Uterus (tissue), 3 donors: ENCODE measurements at regions not wholly inside any gene's neighbourhood (a gene's known extent, or its start where the extent isn't known, plus 50 kb on each side); places are given as distances from the start of the nearest gene placed in this dataset.

Experiments used
- DNase-seq, 2 donors: peaks; one replicate each; pipeline ENCODE4 v3.0.0-alpha.2; 2019 to 2020
- H3K27ac ChIP-seq, 2 donors: fragments of 200-600 bp; sonication (generic); 1 replicate in 1 of 2; 2 replicates in 1 of 2; pipeline ENCODE4 v1.5.1; 2016 to 2018
- H3K27me3 ChIP-seq, 2 donors: fragments of 200-600 bp; sonication (generic); one replicate each; pipeline ENCODE4 v1.5.1; 2018 to 2019; ENCODE audit warnings: control low read depth in 1 of 2
- H3K36me3 ChIP-seq, 2 donors: fragments of 200-600 bp; sonication (generic); one replicate each; pipeline ENCODE4 v1.5.1; 2019; ENCODE audit warnings: control low read depth in 1 of 2
- H3K4me1 ChIP-seq, 2 donors: fragments of 200-600 bp; sonication (generic); one replicate each; pipeline ENCODE4 v1.5.1; 2018 to 2019; ENCODE audit warnings: control low read depth in 1 of 2
- H3K4me3 ChIP-seq, 2 donors: fragments of 200-600 bp; sonication (generic); 1 replicate in 1 of 2; 2 replicates in 1 of 2; pipeline ENCODE4 v1.5.1; 2018 to 2019; ENCODE audit warnings: mild to moderate bottlenecking in 1 of 2
- H3K9me3 ChIP-seq, 2 donors: fragments of 200-600 bp; sonication (generic); one replicate each; pipeline ENCODE4 v1.5.1; 2019; ENCODE audit warnings: control low read depth in 1 of 2
- CTCF ChIP-seq, 4 experiments: fragments of 200-600 bp in 2 of 4; fragments of 450-650 bp in 2 of 4; sonication (generic) in 2 of 4; IDR thresholded peaks; one replicate each; pipeline ENCODE4 v1.5.1; 2016 to 2019; ENCODE audit warnings: antibody characterized with exemption in 4 of 4, mild to moderate bottlenecking in 2 of 4, moderate library complexity in 1 of 4
- POLR2A ChIP-seq, 2 donors: fragments of 450-650 bp; IDR thresholded peaks; one replicate each; pipeline ENCODE4 v1.6.1; 2016; ENCODE audit warnings: antibody characterized with exemption in 2 of 2, mild to moderate bottlenecking in 1 of 2, moderate library complexity in 1 of 2
- intact Hi-C: fragments of 100-400 bp; cut with DNase I; formaldehyde crosslinking; loops from one replicate; pipeline ENCODE4 v1.15.1; 2023; ENCODE audit warnings: low total_unique reads
- donor health status: DM: yes; HTN: yes; CAD: no.

GRCh38 chr6:48833916-48834315, 629.1 kb downstream of the MMUT start:
- no peak for DNase-seq
- H3K27ac ChIP-seq, result no peak overlapping the region
- intact Hi-C loops, result no loop called here
- no peak overlapping the region for H3K4me3 ChIP-seq
- no peaks in the 10 kb centered on the region for H3K9me3 ChIP-seq
- no peaks in the 10 kb centered on the region for H3K4me1 ChIP-seq
- H3K27me3 ChIP-seq, result no peaks in the 10 kb centered on the region
- no peaks in the 10 kb centered on the region for H3K36me3 ChIP-seq
- TF ChIP-seq POLR2A (IDR thresholded peaks at IDR 0.05) (no peak), CTCF (IDR thresholded peaks at IDR 0.05) (no peak)

GRCh38 chr6:48826901-48827701, 636.0 kb downstream of the MMUT start:
- no peak for TF ChIP-seq POLR2A (IDR thresholded peaks at IDR 0.05)
- no peak for TF ChIP-seq CTCF (IDR thresholded peaks at IDR 0.05)
- H3K27me3 ChIP-seq, result no peaks in the 10 kb centered on the region
- no peaks in the 10 kb centered on the region for H3K36me3 ChIP-seq
- DNase-seq, result no peak
- H3K9me3 ChIP-seq, result no peaks in the 10 kb centered on the region
- intact Hi-C loops, result no loop called here
- no peaks in the 10 kb centered on the region for H3K4me1 ChIP-seq
- peak overlapping the region in 1 of 2 donors; percentile 34 for H3K27ac ChIP-seq
- no peak overlapping the region for H3K4me3 ChIP-seq

- Histone ChIP-seq H3K36me3 (no peaks in the 10 kb centered on the region), H3K9me3 (no peaks in the 10 kb centered on the region), H3K27me3 (no peaks in the 10 kb centered on the region), H3K4me3 (no peak overlapping the region), H3K27ac (no peak overlapping the region), H3K4me1 (no peaks in the 10 kb centered on the region)
- TF ChIP-seq POLR2A (IDR thresholded peaks at IDR 0.05) (no peak), CTCF (IDR thresholded peaks at IDR 0.05) (no peak)
- DNase-seq, result no peak
- intact Hi-C loops, result no loop called here
Measured at GRCh38 chr6:48826152-48826515, 636.9 kb downstream of the MMUT start.

- no peak for TF ChIP-seq POLR2A (IDR thresholded peaks at IDR 0.05)
- TF ChIP-seq CTCF (IDR thresholded peaks at IDR 0.05), result no peak
- Histone ChIP-seq H3K27me3 (no peaks in the 10 kb centered on the region), H3K9me3 (no peaks in the 10 kb centered on the region), H3K27ac (no peak overlapping the region), H3K4me3 (no peak overlapping the region), H3K36me3 (no peaks in the 10 kb centered on the region), H3K4me1 (no peaks in the 10 kb centered on the region)
- no peak for DNase-seq
- intact Hi-C loops, result no loop called here
Measured at GRCh38 chr6:48825501-48826151, 637.4 kb downstream of the MMUT start.

- no peaks in the 10 kb centered on the region for H3K9me3 ChIP-seq
- H3K4me1 ChIP-seq, result no peaks in the 10 kb centered on the region
- no peak overlapping the region for H3K27ac ChIP-seq
- no peak overlapping the region for H3K4me3 ChIP-seq
- TF ChIP-seq POLR2A (IDR thresholded peaks at IDR 0.05) (no peak), CTCF (IDR thresholded peaks at IDR 0.05) (no peak)
- H3K27me3 ChIP-seq, result no peaks in the 10 kb centered on the region
- intact Hi-C loops, result no loop called here
- no peaks in the 10 kb centered on the region for H3K36me3 ChIP-seq
- no peak for DNase-seq
Measured at GRCh38 chr6:48818052-48818412, 645.0 kb downstream of the MMUT start.
